ENCODE measurements at regions not wholly inside any gene's neighbourhood (a gene's known extent, or its start where the extent isn't known, plus 50 kb on each side); places are given as distances from the start of the nearest gene placed in this dataset.

DNA sequence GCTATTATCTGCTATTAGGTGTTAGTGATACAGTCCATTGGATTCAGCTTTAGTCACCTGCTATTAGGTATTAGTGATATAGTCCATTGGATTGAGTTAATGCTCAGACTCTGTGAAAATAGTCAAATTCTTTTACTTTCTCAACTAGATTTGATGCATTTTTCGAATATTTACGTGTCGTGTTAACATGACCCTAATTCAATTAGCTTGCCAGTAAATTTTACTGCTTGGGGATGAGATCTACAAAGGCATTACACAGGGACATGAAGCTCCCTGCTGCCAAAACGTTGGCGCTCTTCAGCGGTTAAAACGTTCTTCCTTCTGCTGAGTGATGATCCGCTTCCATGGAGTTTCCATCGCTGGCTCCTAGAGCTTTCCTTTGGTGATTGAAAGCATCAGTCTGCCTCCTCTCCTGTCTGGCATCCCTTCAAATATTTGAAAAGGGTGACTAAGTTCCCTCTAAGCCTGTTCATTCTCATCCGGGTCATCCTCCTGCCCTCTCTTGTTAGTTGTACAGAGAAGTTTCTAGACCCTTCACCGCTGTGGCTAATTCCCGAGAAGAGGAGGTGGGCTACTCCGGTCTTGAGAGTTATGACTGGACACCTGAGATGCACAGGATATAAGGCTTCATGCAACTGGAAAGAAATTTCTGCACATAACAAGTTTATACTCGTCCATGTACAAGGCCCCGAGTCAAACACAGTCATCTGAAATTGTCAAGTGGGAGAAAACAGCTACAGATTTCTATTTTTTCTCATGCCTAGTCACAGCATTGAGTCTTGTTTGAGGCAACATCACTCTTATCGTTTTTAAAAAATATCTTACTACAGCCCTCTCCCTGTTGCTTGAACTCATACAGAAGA is 254.0 kb downstream of the KLF6 start:
- Mint-ChIP-seq H3K27ac (no peak overlapping the region), H3K27me3 (no peaks in the 10 kb centered on the region), H3K4me3 (no peak overlapping the region), H3K9me3 (no peaks in the 10 kb centered on the region), H3K36me3 (ENCODE audit: low read depth) (no peaks in the 10 kb centered on the region), H3K4me1 (no peaks in the 10 kb centered on the region)
- no peak for DNase-seq
- ChIA-PET POLR2A (no interaction called here), CTCF (interaction anchor here (1.1 kb wide), 1 partner anchor 33 kb away, joined by 3 read pairs; no protein-coding TSS in a partner anchor)

DNA sequence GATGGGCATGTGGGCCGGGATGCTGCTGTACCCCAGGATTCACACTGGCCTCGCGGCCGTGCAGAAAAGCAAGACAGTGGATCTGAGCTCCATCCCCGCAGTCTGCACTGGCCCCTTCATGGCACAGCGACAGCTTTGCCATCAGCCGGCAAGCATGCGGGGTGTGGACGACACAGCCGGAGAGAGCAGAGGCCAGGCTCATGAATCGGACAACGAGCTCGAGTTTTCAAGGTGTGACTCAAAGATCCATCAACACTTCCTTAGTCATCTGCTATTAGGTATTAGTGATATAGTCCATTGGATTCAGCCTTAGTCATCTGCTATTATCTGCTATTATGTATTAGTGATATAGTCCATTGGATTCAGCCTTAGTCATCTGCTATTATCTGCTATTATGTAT is 254.7 kb downstream of the KLF6 start:
- POLR2A ChIA-PET = no interaction called here
- Mint-ChIP-seq H3K4me1 (no peaks in the 10 kb centered on the region), H3K27me3 (no peaks in the 10 kb centered on the region), H3K4me3 (no peak overlapping the region), H3K9me3 (no peaks in the 10 kb centered on the region), H3K27ac (no peak overlapping the region), H3K36me3 (ENCODE audit: low read depth) (no peaks in the 10 kb centered on the region)
- DNase-seq = no peak
- CTCF ChIA-PET = interaction anchor here (1.1 kb wide), 1 partner anchor 34 kb away, joined by 3 read pairs; no protein-coding TSS in a partner anchor

DNA sequence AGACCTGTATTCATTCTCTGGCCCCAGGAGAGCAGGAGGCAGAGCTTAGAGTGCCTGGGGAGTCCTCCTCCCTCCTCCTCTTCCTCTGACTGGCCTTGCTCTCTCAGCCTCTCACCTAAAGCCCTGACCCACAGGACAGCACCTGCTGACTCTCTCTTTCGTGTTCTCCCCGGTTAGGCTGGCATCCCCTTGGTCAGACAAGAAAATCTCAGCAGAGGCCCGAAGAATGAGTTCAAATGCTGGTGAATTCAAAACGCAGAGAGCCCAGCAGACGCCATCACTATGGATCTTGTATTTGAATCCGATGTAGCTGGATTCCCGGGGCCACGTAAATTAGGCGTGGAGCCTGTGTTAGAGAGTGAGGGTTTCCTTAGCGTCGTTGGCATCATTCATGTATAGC is 255.3 kb downstream of the KLF6 start:
- Mint-ChIP-seq H3K4me1 (no peaks in the 10 kb centered on the region), H3K36me3 (ENCODE audit: low read depth) (no peaks in the 10 kb centered on the region), H3K9me3 (no peaks in the 10 kb centered on the region), H3K27me3 (no peaks in the 10 kb centered on the region), H3K27ac (no peak overlapping the region), H3K4me3 (no peak overlapping the region)
- no peak for DNase-seq
- CTCF ChIA-PET = interaction anchor here (1.1 kb wide), 1 partner anchor 35 kb away, joined by 3 read pairs; no protein-coding TSS in a partner anchor
- POLR2A ChIA-PET = no interaction called here

DNA sequence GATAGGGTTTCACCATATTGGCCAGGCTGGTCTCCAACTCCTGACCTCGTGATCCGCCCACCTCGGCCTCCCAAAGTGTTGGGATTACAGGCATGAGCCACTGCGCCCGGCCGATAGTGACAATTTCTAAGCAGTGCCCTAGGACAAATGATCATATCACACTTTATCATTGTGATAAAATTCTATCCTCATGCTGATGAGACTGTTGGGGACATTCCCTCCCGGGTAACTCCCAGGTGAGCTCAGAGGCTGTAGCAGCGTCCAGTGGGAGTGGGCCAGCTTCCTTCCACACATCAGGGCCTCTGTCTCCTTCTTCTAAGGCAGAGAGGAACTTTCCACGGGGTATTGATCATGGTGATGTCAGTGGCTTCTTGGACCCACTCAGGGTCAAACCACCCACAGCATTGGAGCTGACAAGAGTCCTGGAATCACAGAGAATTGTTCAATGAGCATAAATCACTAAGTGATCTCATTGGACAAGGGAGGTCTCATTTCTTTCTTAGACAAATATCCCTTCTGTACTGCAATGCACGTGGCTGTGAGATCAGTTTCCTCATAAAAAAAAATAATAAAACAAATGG is 256.1 kb downstream of the KLF6 start:
- DNase-seq = no peak
- ChIA-PET POLR2A (no interaction called here), CTCF (no interaction called here)
- Mint-ChIP-seq H3K4me3 (no peak overlapping the region), H3K4me1 (no peaks in the 10 kb centered on the region), H3K9me3 (no peaks in the 10 kb centered on the region), H3K27ac (no peak overlapping the region), H3K27me3 (peaks cover 2% of the 10 kb centered on the region), H3K36me3 (ENCODE audit: low read depth) (no peaks in the 10 kb centered on the region)

DNA sequence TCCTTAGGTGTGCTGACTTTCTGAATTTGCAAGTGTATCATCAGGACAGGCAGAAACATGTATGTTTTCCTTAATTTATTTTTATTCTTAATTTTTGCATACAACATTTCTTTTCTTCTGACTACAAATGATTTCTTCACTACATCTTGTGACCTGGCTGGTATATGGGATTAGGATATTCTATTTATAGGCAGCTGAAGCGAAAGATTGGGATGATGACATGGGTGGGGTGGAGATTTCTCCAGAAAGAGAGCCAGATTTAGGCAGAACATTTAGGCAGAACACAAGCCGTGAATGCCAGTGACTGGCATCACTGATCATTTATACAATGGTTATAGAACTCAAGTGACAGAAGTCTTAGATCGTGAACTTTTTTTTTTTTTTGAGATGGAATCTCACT is 256.7 kb downstream of the KLF6 start:
- CTCF ChIA-PET = no interaction called here
- Mint-ChIP-seq H3K27me3 (peaks cover 2% of the 10 kb centered on the region), H3K9me3 (no peaks in the 10 kb centered on the region), H3K4me3 (no peak overlapping the region), H3K36me3 (ENCODE audit: low read depth) (no peaks in the 10 kb centered on the region), H3K4me1 (no peaks in the 10 kb centered on the region), H3K27ac (no peak overlapping the region)
- no peak for DNase-seq
- POLR2A ChIA-PET = no interaction called here

GRCh38 chr10:3527869-3528268 is 257.1 kb downstream of the KLF6 start:
- no peaks in the 10 kb centered on the region for H3K9me3 Mint-ChIP-seq
- H3K4me1 Mint-ChIP-seq = no peaks in the 10 kb centered on the region
- H3K4me3 Mint-ChIP-seq = no peak overlapping the region
- H3K27me3 Mint-ChIP-seq = peaks cover 2% of the 10 kb centered on the region
- DNase-seq = no peak
- POLR2A ChIA-PET = no interaction called here
- no peaks in the 10 kb centered on the region for H3K36me3 Mint-ChIP-seq (ENCODE audit: low read depth)
- CTCF ChIA-PET = no interaction called here
- H3K27ac Mint-ChIP-seq = no peak overlapping the region

GRCh38 chr10:3526727-3527501 is 258.1 kb downstream of the KLF6 start:
- Mint-ChIP-seq H3K27me3 (peaks cover 5% of the 10 kb centered on the region), H3K27ac (no peak overlapping the region), H3K9me3 (no peaks in the 10 kb centered on the region), H3K36me3 (ENCODE audit: low read depth) (no peaks in the 10 kb centered on the region), H3K4me3 (no peak overlapping the region), H3K4me1 (no peaks in the 10 kb centered on the region)
- ChIA-PET POLR2A (no interaction called here), CTCF (no interaction called here)
- no peak for DNase-seq

- Mint-ChIP-seq H3K36me3 (ENCODE audit: low read depth) (no peaks in the 10 kb centered on the region), H3K27ac (no peak overlapping the region), H3K27me3 (peaks cover 5% of the 10 kb centered on the region), H3K4me3 (no peak overlapping the region), H3K9me3 (no peaks in the 10 kb centered on the region), H3K4me1 (no peaks in the 10 kb centered on the region)
- no peak for DNase-seq
- POLR2A ChIA-PET = no interaction called here
- CTCF ChIA-PET = no interaction called here
These were observed 259.1 kb downstream of the KLF6 start for GRCh38 chr10:3525832-3526449.

- no peaks in the 10 kb centered on the region for H3K4me1 Mint-ChIP-seq
- ChIA-PET POLR2A (no interaction called here), CTCF (no interaction called here)
- no peak overlapping the region for H3K4me3 Mint-ChIP-seq
- no peak for DNase-seq
- no peak overlapping the region for H3K27ac Mint-ChIP-seq
- H3K9me3 Mint-ChIP-seq = peaks cover 2% of the 10 kb centered on the region
- peaks cover 5% of the 10 kb centered on the region for H3K27me3 Mint-ChIP-seq
- H3K36me3 Mint-ChIP-seq (ENCODE audit: low read depth) = no peaks in the 10 kb centered on the region
These were observed 260.7 kb downstream of the KLF6 start for GRCh38 chr10:3524086-3524960.

- DNase-seq = no peak
- CTCF ChIA-PET = no interaction called here
- POLR2A ChIA-PET = no interaction called here
- no peaks in the 10 kb centered on the region for H3K36me3 Mint-ChIP-seq (ENCODE audit: low read depth)
- no peak overlapping the region for H3K27ac Mint-ChIP-seq
- peaks cover 5% of the 10 kb centered on the region for H3K27me3 Mint-ChIP-seq
- H3K4me1 Mint-ChIP-seq = no peaks in the 10 kb centered on the region
- no peak overlapping the region for H3K4me3 Mint-ChIP-seq
- peaks cover 5% of the 10 kb centered on the region for H3K9me3 Mint-ChIP-seq
These were observed 261.5 kb downstream of the KLF6 start for GRCh38 chr10:3523309-3524050.

GRCh38 chr10:3516923-3517255 is 268.1 kb downstream of the KLF6 start:
- peaks cover 12% of the 10 kb centered on the region for H3K9me3 Mint-ChIP-seq
- ChIA-PET POLR2A (no interaction called here), CTCF (no interaction called here)
- H3K27me3 Mint-ChIP-seq = no peaks in the 10 kb centered on the region
- no peak for DNase-seq
- no peak overlapping the region for H3K27ac Mint-ChIP-seq
- no peak overlapping the region for H3K4me3 Mint-ChIP-seq
- peaks cover 7% of the 10 kb centered on the region for H3K4me1 Mint-ChIP-seq
- no peaks in the 10 kb centered on the region for H3K36me3 Mint-ChIP-seq (ENCODE audit: low read depth)
